MM.1S (cell line): ENCODE measurements at regions not wholly inside any gene's neighbourhood (a gene's known extent, or its start where the extent isn't known, plus 50 kb on each side); places are given as distances from the start of the nearest gene placed in this dataset.

ENCODE experiments used
- DNase-seq: peaks from one replicate; pipeline ENCODE4 v3.0.0-alpha.2; 2015
- H2AFZ ChIP-seq: fragments of 300-600 bp; sonication (generic); 2 replicates; pipeline ENCODE4 v1.6.0; 2016; ENCODE audit warnings: antibody characterized with exemption, low read length
- H3F3A ChIP-seq: fragments of 300-600 bp; sonication (generic); 2 replicates; pipeline ENCODE4 v1.6.1; 2016; ENCODE audit warnings: mild to moderate bottlenecking, antibody characterized with exemption, low read length, moderate library complexity, mixed read lengths; ENCODE audit not compliant: insufficient read depth
- H3K27ac ChIP-seq: fragments of 300-600 bp; sonication (generic); 2 replicates; pipeline ENCODE4 v1.5.1; 2016; ENCODE audit warnings: mild to moderate bottlenecking, low read length
- H3K27me3 ChIP-seq: fragments of 300-600 bp; sonication (generic); replicated peaks from 2 replicates; pipeline ENCODE4 v1.6.0; 2016; ENCODE audit warnings: low read length; ENCODE audit not compliant: insufficient read depth
- H3K36me3 ChIP-seq: fragments of 300-600 bp; sonication (generic); replicated peaks from 2 replicates; pipeline ENCODE4 v1.6.1; 2016; ENCODE audit warnings: mild to moderate bottlenecking, low read length, mixed read lengths; ENCODE audit not compliant: insufficient read depth
- H3K4me1 ChIP-seq: fragments of 300-600 bp; sonication (generic); 2 replicates; pipeline ENCODE4 v1.6.1; 2016; ENCODE audit warnings: low read length, mixed read lengths
- H3K4me2 ChIP-seq: fragments of 300-600 bp; sonication (generic); 2 replicates; pipeline ENCODE4 v1.6.0; 2016; ENCODE audit warnings: low read depth, low read length
- H3K4me3 ChIP-seq: fragments of 300-600 bp; sonication (generic); 2 replicates; pipeline ENCODE4 v1.5.1; 2016; ENCODE audit warnings: low read length, mixed read lengths
- H3K79me2 ChIP-seq: fragments of 300-600 bp; sonication (generic); 2 replicates; pipeline ENCODE4 v1.6.1; 2016; ENCODE audit warnings: mixed run types, low read length, mixed read lengths
- H3K9ac ChIP-seq: fragments of 300-600 bp; sonication (generic); 2 replicates; pipeline ENCODE4 v1.6.1; 2016; ENCODE audit warnings: low read length, mixed read lengths
- H3K9me2 ChIP-seq: fragments of 300-600 bp; sonication (generic); replicated peaks from 2 replicates; pipeline ENCODE4 v1.6.1; 2016; ENCODE audit warnings: mild to moderate bottlenecking, low read length, mixed read lengths; ENCODE audit not compliant: insufficient read depth
- H3K9me3 ChIP-seq: fragments of 300-600 bp; sonication (generic); replicated peaks from 2 replicates; pipeline ENCODE4 v1.6.1; 2016; ENCODE audit warnings: mild to moderate bottlenecking, low read length, mixed read lengths; ENCODE audit not compliant: insufficient read depth
- H4K20me1 ChIP-seq: fragments of 300-600 bp; sonication (generic); 2 replicates; pipeline ENCODE4 v1.6.1; 2016; ENCODE audit warnings: mild to moderate bottlenecking, low read length, moderate library complexity, mixed read lengths; ENCODE audit not compliant: insufficient read depth
- CTCF ChIP-seq: fragments of 300-600 bp; sonication (generic); IDR thresholded peaks from 2 replicates; pipeline ENCODE4 v1.5.1; 2016; ENCODE audit warnings: antibody characterized with exemption, low read length, mixed read lengths
- EZH2 ChIP-seq: fragments of 300-600 bp; sonication (generic); optimal IDR thresholded peaks from 2 replicates; pipeline ENCODE3; 2017; ENCODE audit warnings: low read depth, mild to moderate bottlenecking, antibody characterized with exemption, low read length, mixed read lengths
- EZH2phosphoT487 ChIP-seq: fragments of 300-600 bp; sonication (generic); IDR thresholded peaks from 2 replicates; pipeline ENCODE4 v1.6.1; 2018; ENCODE audit warnings: antibody characterized with exemption, low read length

DNA sequence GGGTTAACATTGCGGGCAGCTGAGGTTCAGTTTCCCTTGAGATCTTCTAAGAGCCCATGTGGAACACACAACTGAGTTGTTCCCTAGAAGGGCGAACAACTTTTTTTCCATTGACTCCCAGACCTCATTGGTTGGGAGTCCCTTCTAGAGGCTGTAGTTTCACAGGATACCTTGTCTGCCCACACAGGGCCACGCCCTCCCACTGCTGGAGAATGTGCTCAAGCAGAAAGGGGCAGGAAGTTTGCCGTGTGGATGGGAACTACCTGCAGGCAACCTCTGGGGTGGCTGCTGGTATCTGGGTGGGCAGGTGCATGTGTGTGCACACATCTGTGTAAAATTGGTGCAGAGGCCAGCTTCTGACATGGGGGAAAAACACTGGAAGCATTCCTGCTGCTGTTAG, 178.8 kb upstream of the PSMD7 start:
- no peak overlapping the region for H3K9ac ChIP-seq
- no peaks in the 10 kb centered on the region for H3F3A ChIP-seq
- TF ChIP-seq EZH2phosphoT487 (no peak), CTCF (no peak), EZH2 (no peak)
- no peaks in the 10 kb centered on the region for H4K20me1 ChIP-seq
- no peak overlapping the region for H3K4me3 ChIP-seq
- H2AFZ ChIP-seq = no peak overlapping the region
- no peaks in the 10 kb centered on the region for H3K4me1 ChIP-seq
- H3K9me3 ChIP-seq = no peaks in the 10 kb centered on the region
- no peak for DNase-seq
- no peaks in the 10 kb centered on the region for H3K9me2 ChIP-seq
- H3K36me3 ChIP-seq = no peaks in the 10 kb centered on the region
- no peak overlapping the region for H3K27ac ChIP-seq
- H3K4me2 ChIP-seq = no peak overlapping the region
- H3K27me3 ChIP-seq = no peaks in the 10 kb centered on the region
- no peaks in the 10 kb centered on the region for H3K79me2 ChIP-seq

GRCh38 chr16:74113545-74113944, 183.1 kb upstream of the PSMD7 start:
- Histone ChIP-seq H3F3A (no peaks in the 10 kb centered on the region), H3K9me3 (no peaks in the 10 kb centered on the region), H3K79me2 (no peaks in the 10 kb centered on the region), H3K27me3 (no peaks in the 10 kb centered on the region), H3K9me2 (no peaks in the 10 kb centered on the region), H3K4me2 (no peak overlapping the region), H3K4me1 (no peaks in the 10 kb centered on the region), H3K36me3 (no peaks in the 10 kb centered on the region), H4K20me1 (no peaks in the 10 kb centered on the region), H2AFZ (no peak overlapping the region), H3K9ac (no peak overlapping the region), H3K27ac (no peak overlapping the region), H3K4me3 (no peak overlapping the region)
- no peak for DNase-seq
- no peak for TF ChIP-seq CTCF
- no peak for TF ChIP-seq EZH2
- TF ChIP-seq EZH2phosphoT487 = no peak

- Histone ChIP-seq H3K4me3 (no peak overlapping the region), H3K9me3 (no peaks in the 10 kb centered on the region), H3K9ac (no peak overlapping the region), H3K4me1 (no peaks in the 10 kb centered on the region), H4K20me1 (no peaks in the 10 kb centered on the region), H3K27me3 (no peaks in the 10 kb centered on the region), H3K9me2 (no peaks in the 10 kb centered on the region), H3F3A (no peaks in the 10 kb centered on the region), H2AFZ (no peak overlapping the region), H3K27ac (no peak overlapping the region), H3K36me3 (no peaks in the 10 kb centered on the region), H3K79me2 (no peaks in the 10 kb centered on the region), H3K4me2 (no peak overlapping the region)
- TF ChIP-seq CTCF (no peak), EZH2phosphoT487 (no peak), EZH2 (no peak)
- DNase-seq = no peak
These were observed 185.1 kb upstream of the PSMD7 start for GRCh38 chr16:74111456-74111982.
